GM18511 (cell line): ENCODE measurements at regions not wholly inside any gene's neighbourhood (a gene's known extent, or its start where the extent isn't known, plus 50 kb on each side); places are given as distances from the start of the nearest gene placed in this dataset.
"Not testable (repeated sequence)": the region's sequence is repeated elsewhere in the genome, so short reads cannot be mapped to it uniquely, and the experiment has no call there.

ENCODE experiments used
- ATAC-seq: cut with Tn5 transposase; IDR thresholded peaks from one replicate; pipeline ENCODE4 v1.9.1; 2021; ENCODE audit warnings: mild to moderate bottlenecking, moderate library complexity; ENCODE audit not compliant: unreplicated experiment

DNA sequence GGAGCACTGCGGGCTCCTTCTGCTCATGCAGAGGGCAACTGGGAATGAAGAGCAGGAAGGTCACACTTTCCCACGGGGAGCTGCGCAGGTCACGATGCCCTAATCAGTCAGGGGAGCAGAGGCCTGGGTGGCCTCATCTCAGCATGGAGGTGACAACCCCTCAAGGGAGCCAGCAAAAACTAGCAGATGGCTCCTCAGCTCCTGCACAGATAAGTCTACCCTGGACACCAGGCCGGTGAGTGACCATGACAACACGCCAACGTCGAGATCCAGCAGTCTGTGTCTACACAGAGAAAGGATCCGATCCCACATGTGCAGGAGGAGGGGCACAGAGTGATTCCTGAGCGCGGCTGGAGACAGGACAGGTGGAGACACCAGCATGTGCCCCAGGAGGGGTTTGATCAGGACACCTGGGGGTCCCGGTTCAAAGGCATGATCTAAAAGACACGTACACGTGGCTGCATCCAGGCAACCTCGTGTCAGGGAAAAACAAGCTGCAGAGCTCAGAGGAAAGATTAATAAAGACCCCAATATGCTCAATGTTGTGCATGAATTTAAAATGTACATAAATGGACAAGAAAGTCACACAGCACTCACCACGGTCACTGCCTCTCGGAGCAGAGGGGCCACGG lies 153.7 kb upstream of the SFSWAP start:
- no peak for ATAC-seq

DNA sequence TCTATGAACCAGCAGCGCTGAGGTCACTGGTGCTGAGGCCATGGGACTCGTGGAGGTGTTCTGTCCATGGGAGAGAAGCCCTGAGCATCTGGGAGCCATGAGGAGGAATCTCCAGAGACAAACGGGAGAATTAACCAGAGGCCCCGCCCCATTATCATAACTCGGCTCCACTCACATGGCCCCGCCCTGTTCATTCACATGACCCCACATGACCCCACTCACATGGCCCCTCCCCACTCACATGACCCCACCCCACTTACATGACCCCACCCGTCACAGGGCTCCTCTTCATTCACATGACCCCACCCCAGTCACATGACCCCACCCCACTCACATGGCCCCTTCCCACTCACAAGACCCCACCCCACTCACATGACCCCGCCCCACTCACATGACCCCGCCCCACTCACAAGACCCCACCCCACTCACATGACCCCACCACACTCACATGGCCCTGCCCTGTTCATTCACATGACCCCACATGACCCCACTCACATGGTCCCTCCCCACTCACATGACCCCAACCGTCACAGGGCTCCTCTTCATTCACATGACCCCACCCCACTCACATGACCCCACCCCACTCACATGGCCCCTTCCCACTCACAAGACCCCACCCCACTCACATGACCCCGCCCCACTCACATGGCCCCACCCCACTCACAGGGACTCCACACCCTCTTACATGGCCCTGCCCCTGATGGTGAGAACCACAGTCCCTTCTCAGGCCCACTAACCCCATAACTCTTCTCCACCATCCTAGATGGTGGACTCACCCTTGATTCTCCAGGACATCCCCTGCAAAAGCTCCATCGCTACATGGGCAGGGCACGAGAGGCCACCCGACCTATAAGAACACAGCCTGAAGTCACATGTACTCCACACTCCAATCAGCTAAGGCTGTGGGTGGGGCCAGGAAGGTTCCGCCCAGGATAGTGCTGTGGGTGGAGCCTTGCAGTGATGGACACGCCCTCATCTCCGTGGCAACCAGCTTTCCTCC lies 151.1 kb upstream of the SFSWAP start:
- ATAC-seq, result no peak

DNA sequence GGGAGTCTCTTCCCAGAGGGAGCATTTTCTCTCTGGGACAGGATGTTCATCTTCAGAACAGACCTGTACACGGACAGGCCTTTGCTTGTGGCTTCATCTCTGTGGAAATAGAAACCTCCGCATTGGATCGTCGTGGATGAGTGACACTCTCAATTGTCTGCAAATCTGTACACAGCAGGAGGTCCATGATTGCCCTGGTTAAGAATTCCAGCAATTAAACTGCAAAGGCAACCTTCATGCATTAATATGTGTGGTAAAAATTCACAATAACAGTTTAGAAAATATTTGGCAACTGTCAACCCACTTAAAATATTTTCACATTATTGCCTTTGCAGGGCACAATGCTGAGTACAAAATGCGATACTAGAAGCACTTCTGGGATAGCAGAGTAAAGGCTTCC lies 149.8 kb upstream of the SFSWAP start:
- no peak for ATAC-seq

DNA sequence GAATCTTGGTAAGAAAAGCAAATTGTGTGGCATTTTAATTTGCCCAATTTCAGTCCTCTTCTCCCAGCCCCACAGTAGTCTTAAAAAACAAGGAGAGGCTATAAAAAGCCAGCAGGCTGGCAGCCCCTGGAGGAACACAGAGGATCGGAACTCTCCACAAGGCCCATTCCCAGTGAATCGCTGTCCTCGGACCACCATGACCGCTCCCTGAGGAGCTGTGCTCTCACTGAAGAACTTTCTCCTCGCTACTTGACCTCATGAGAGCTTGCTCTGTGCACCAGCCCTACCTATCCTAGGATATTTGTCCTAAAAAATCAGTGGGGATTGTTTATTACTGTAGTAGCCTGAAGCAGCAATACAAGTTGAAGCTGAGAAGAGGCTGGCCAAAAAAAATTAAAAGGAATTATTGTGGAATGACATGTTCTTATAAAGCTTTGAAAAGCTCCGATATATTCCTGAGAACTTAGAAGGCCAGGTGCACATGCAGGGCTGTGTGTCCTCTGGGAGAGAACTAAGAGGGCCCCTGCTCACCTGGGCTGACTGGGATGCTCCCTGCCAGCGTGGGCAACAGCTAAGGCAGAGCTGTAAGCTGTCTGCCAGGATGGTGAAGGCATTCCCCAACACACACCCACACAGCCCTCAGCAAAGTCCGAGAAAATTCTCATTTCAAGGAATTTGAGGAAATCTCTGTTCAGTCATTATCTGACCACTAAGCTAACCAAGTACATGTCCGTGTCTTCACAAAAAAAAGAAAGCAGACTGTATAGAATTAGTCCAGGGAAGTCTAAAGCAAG lies 148.8 kb upstream of the SFSWAP start:
- ATAC-seq, result no peak

DNA sequence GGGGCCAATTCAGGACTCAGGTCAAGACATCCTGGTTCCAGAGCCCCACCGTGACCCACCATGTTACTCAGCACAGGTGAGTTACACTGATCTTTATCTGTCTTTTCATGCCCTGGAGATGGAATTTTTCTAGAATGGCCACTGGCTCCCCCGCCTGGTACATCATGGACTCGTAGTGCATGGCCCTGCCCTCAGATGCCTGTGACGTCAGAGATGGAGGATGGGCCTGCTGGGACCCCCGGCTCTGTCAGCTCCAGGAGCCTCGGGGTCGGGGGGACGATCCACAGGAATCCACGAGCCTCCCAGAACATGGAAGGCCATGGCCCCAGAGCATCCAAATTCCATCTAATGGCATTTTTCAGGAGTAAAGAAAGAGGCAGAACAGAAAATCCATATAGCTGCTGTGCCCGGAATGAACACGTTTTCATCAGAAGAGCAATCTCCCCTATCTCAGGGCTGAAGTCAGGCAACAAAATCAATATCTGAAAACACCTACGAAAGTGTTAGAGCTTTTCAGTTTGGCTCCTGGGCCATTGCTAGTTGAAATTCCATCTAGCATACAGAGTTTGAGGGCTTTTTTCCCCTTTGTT lies 146.7 kb upstream of the SFSWAP start:
- ATAC-seq, result not testable (repeated sequence)

DNA sequence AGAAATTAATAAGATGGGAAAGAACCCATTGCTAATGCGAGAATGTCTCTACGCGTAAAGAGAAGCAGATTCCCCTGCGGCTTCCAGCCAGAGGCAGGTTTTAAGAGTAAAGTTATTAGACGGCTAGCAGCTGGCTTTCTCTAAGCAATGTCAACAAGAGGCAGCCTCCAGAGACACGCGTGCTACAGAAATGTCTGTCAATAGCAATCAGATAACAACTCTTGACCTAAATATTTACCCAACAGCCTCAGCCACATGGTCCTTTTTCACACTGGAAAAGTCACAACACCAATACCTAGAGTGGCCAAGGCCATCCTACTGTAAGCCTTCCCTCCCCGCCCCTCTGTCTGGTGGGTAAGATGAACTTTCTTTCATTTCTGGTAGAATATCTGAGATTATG lies 146.0 kb upstream of the SFSWAP start:
- no peak for ATAC-seq

DNA sequence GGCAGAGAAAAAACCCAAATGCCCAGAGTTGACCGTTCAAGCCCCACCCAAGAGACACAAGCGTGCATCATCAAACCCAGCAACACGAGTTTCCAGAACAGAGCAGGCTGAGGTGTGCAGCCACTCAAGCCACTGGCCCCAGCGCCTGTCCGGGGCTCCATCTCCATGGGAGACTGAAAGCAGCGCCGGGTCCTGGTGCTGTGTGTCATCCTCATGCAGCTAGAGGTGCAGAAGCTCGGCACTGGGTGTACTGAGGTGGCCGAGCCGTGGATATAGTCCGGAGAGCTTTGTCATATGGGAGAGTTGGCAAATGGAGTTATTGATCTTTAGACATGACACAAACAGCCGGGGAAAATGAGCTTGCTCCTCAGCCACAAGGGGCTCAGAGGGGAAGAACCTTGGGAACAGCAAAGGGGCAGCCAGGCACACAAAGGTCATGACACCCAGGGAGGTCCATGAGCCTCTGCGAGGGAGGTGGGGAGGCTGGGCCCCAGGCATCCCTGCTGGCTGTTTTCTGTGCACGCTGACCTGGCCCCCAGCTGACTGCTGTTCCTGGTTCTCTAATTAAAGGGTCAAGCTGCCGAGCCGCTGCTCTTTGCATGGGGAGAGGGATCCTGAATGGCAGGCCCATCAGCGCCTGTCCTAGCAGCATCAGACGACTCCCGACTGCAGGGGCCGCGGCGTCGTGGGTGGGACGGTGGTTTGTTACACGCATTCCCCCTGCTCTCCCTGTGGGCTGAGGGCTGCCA lies 145.4 kb upstream of the SFSWAP start:
- no peak for ATAC-seq

DNA sequence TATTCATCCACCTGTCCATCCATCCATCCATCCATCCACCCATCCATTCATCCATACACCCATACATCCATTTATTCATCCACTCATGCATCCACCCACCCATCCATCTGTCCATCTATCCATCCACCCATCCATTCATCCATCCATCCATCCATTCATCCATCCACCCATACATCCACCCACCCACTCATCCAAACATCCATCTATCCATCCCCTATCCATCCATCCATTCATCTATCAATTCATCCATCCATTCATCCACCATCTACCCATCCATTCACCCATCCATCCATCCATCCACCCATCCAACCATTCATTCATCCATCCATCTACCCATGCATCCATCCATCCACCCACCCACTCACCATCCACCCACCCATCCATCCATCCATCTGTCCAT lies 142.6 kb upstream of the SFSWAP start:
- no peak for ATAC-seq

DNA sequence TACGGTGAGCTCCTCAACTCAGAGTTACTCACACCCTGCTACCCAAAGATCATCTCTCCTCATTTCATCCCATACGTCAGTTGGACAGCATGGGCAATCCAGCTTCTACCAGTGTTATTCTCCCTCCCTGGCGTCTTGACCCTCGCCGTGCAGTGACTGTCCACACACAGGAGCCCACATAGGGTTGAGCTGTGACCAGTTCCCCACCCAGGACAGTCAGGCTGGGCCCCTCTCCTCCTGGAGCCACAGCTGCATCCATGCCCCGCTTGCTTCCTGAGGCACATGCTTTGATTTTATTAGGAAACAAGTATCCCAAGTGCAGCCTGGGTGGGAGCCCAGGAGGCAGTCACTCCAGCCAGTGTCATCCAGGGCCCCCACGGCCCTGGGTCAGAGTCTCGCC lies 140.3 kb upstream of the SFSWAP start:
- no peak for ATAC-seq

DNA sequence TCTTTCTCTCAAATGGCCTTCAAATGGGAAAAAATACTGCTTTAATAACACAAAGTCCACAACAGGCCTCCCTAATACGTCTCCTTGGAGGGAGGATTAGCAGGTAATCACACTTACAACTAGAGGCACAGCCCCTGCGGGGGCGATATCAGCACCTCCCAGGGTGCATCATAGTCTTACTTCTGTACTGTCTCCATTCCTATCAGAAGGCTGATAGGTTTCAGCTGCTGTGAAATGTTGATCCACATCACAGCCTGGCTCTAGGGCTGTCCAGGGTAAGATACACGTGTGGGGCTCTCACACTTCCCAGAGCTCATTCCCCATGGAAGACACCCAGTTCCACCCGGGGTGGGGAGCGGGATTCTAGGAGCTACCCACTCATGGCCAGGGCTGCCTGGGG lies 139.1 kb upstream of the SFSWAP start:
- no peak for ATAC-seq

DNA sequence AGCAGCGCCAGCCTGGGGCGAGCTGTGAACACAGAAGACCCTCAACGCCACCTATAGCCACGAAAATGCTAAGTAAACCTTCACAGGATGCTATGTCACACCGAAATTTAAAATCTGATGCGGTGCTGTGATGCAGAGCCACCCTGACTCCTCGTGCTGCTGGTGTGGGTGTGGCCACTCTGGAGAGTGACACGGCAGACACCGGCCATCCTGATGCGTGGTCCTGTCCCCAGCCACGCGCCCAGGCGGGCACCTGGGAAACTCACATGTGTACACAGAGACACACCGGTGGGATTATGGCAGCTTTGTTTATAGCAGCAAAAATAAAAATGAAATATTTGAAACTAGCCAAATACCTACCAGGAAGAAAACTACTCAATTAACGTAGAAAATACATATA lies 138.3 kb upstream of the SFSWAP start:
- ATAC-seq, result no peak

DNA sequence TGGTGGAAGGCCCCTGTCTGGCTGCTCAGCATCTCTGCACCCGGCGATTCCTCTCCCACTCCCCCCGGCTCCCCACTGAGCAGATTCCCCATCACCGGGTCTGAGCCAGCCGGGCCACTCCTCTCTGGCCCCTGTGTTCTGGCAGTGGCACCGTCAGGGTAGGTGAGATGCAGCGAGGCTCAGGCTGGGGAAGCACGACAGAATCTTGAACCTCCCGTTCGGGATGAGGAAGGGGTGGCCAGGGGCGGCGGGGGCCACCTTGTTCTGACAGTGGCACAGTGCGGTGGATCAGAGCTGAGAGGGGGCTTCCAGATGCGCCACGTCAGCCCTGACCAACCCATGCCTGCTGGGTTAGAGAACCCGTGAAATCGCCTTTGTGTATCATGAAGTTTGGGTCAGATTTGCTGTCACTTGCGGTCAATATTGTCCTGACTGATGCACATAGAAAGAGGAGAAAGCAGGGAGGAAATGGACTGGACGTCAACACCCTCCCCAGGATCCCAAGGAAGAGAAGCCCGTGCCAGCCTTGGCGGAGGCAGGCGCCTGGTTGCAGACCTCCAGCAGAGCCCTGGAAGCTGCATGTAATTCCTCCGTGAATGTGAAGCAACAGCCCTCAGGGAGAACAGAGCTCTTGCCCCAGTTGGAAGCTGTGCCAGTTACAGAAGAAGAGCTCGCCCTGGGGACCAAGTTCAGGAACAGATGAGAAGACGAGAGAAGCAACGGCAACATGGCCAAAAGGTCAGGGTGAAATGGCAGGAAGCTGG lies 137.1 kb upstream of the SFSWAP start:
- ATAC-seq, result no peak

DNA sequence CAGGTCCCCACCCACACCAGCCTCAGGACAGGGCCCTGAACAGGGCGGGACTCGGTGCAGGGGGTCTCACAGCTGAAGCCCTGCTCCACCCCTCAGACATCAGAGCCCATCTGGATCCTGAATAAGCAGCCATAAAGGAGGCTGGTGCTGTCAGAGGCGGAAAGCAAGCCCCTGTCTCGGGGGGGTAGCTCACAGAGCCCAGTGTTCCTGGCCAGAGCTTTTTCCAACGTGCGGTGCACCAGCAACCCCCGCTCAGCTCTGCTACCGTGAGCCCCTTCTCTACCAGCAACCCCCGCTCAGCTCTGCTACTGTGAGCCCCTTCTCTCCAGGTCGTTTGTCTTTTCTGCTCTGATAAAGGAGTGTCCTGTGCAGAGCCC lies 136.5 kb upstream of the SFSWAP start:
- ATAC-seq, result no peak

DNA sequence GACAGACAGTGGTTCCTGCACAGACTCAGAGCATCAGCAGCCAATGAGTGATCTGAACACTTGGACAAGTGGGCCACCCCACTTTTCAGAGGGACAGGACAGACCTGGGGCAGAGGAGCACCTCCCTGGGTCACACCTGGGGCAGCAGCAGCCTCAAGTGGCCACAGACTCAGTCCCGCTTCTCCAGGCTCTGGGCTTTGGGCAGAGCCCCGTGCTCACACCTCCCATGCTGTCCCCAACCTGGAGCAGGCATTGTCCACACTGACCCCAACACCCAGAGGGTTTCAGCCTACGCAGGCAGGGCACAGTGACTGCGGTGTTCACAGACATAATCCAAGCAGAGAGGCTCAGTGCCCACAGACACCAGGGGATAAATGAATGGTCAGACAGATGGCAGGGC lies 135.5 kb upstream of the SFSWAP start:
- ATAC-seq, result no peak

DNA sequence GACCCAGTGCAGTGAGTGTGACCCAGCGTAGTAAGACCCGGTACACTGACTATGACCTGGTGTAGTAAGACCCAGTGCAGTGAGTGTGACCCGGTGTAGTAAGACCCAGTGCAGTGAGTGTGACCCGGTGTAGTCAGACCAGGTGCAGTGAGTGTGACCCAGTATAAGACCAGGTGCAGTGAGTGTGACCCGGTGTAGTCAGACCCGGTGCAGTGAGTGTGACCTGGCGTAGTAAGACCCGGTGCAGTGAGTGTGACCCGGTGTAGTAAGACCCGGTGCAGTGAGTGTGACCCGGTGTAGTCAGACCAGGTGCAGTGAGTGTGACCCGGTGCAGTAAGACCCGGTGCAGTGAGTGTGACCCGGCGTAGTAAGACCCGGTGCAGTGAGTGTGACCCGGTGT lies 134.2 kb upstream of the SFSWAP start:
- ATAC-seq, result not testable (repeated sequence)

DNA sequence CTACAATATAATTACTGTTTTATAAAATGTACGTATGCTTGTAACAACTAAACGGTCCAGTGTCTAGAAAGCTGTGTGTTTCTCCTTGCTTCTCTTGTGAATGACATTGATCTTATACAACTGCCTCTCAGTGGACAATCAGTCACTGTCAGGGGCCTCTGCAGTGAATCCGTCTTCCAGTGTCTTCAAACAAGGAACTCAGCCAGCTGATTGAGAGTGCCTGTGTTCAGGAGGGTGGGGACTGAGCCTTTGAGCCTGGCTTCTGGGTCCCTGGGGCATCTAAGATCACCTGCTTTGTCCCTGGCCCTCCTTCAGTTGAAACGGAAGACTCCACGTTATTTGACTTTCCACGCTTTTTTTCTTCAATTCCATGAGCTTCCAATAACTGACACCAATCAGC lies 133.1 kb upstream of the SFSWAP start:
- no peak for ATAC-seq

DNA sequence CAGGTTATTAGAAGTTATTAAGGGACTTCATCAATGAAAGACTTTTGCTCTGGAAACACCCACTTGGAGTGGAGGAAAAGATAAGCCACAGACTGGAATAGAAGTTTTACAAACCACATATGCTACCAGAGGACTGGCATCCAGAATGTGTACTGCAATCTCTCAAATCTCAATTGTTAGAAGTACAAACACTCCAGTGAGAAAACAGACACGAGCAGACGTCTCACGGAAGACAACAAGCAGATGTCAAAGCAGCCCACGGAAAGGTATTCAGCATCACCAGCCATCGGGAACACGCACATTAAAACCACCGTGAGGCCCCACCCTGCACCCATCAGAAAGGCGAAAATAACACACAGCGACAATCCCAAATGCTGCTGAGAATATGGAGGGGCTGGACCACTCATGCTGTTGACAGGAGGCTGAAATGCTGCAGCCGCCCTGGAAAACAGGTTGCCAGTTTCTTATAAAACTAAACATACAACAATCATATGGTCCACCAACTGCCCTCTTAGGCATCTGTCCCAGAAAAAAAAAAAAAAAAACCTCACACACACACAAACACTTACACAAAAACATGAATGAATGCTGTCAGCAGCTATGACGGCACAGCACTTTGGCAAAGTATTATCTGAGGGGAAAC lies 131.9 kb upstream of the SFSWAP start:
- no peak for ATAC-seq

DNA sequence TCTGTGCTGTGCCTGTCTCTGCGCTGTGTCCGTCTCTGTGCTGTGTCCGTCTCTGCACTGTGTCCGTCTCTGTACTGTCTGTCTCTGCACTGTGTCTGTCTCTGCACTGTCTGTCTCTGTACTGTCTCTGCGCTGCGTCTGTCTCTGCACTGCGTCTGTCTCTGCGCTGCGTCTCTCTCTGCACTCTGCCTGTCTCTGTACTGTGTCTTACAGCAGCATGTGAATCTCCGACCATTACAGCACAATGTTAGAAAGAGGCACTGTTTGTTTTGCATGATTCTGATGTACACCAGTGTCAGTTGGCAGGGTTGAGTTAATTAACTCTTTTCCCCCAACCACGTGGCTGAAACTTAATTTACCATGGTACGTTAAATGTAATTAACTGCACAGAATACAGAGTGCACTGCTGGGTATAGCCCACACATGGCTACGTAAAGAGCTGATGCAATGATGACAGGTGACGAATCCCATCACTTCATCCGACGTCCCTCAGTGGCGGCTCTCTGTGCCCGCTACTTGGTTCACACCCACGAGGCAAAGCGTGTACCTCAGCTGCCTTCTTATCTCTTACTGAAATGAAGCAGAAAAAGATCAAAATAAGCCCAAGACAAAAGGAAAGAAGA lies 127.7 kb upstream of the SFSWAP start:
- ATAC-seq, result no peak

DNA sequence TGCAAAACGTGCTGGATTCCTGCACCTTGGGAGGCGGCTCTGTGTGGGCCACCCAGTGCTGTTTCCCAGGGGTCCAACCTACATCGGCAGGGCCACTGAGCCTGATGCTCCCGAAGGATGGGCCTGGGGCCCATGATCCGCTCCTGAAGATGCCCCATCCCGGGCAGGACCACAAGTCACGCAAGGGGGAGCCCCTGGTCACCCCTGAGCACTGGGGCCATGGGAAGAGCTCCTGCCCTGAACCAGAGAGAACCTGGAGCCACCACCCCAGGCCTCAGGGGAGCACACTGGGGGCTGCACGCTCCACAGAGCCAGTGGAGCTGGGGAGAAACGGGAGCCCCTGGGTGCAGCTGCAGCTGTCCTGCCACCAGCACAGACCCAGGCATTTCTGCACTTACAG lies 124.6 kb upstream of the SFSWAP start:
- ATAC-seq, result no peak
